ENCODE measurements at regions not wholly inside any gene's neighbourhood (a gene's known extent, or its start where the extent isn't known, plus 50 kb on each side); places are given as distances from the start of the nearest gene placed in this dataset.
"Not testable (repeated sequence)": the region's sequence is repeated elsewhere in the genome, so short reads cannot be mapped to it uniquely, and the experiment has no call there.

DNA sequence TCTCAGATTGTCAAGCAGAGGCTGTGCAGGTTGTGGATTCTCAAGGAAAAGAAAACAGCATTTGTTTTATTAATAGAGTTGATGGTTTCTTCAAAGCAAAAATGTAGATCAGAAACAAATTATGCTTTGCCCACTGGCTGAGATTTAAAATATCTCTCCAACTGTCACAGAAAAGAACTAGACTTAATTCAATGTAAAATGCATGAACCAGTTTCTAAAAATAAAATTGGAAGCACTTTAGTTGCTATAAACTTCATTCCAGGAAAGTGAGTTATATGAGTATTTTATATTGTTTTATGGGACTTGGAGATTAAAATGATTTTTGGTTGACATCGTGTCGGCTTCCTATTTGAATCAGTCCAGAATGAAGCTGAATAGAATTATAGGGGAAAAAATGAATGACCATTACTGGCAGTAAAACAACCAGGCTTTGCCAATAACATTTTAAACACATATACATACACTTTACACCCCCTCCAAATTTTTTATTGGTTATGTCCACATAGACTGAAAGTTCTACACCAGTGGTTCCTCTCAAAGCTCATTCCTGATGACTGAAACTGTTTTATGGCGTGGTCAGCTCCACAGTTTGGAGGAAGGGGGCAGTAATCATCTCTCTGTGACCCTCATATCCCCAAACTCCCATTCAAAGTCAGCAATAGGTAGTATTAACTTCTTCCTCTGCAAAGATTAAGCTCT lies 55.5 kb upstream of the DAAM1 start:
- DNase-seq (ENCODE audit: low read depth), result no peak
- TF ChIP-seq, protein P1, sequence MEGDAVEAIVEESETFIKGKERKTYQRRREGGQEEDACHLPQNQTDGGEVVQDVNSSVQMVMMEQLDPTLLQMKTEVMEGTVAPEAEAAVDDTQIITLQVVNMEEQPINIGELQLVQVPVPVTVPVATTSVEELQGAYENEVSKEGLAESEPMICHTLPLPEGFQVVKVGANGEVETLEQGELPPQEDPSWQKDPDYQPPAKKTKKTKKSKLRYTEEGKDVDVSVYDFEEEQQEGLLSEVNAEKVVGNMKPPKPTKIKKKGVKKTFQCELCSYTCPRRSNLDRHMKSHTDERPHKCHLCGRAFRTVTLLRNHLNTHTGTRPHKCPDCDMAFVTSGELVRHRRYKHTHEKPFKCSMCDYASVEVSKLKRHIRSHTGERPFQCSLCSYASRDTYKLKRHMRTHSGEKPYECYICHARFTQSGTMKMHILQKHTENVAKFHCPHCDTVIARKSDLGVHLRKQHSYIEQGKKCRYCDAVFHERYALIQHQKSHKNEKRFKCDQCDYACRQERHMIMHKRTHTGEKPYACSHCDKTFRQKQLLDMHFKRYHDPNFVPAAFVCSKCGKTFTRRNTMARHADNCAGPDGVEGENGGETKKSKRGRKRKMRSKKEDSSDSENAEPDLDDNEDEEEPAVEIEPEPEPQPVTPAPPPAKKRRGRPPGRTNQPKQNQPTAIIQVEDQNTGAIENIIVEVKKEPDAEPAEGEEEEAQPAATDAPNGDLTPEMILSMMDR (IDR thresholded peaks at IDR 0.05; ENCODE audit: low read depth, low read length, missing control alignments), result no peak
- H3K4me3 ChIP-seq (ENCODE audit: low read depth, low read length), result no peak overlapping the region

DNA sequence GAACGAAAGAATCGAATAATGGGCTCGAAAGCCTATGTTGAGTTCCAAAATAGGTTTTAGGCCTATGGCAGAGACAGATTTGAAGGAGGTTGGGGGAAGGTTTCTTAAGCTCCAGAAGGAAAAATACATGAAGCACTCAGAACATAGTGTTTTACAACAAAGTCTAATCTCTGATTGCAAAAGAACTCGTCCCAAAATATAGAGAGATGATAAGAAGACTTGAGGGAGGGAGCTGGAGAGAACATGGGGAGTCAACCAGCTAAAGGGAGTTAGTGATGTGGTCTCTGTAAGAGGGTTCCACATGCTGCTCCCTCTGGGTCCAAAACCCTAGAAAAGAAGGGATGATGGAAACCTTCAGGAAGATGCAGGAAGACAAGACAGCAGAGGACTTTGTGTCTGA lies 54.8 kb upstream of the DAAM1 start:
- DNase-seq (ENCODE audit: low read depth), result no peak
- H3K4me3 ChIP-seq (ENCODE audit: low read depth, low read length), result no peak overlapping the region
- TF ChIP-seq, protein P1 (IDR thresholded peaks at IDR 0.05; ENCODE audit: low read depth, low read length, missing control alignments), result no peak

DNA sequence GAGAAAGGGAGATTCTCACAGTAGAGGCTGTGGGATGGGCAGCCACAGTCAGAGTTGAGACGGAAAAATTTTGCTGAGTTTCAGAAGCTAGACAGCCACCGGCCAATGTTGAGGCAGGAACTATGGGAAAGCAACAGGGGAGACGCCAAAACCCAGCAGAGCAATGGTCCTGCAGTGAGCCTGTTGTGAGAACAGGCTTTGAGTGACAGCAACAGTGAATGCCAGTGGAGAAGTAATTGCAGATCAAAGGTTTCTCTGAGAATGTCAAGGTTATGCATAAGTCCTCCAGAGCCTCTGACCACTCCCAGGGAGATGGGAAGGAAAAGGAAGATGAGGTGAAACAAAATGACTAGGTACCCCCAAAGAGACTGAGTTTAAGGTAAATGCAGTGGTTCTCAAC lies 54.2 kb upstream of the DAAM1 start:
- H3K4me3 ChIP-seq (ENCODE audit: low read depth, low read length), result no peak overlapping the region
- DNase-seq (ENCODE audit: low read depth), result no peak
- TF ChIP-seq, protein P1 (IDR thresholded peaks at IDR 0.05; ENCODE audit: low read depth, low read length, missing control alignments), result no peak

DNA sequence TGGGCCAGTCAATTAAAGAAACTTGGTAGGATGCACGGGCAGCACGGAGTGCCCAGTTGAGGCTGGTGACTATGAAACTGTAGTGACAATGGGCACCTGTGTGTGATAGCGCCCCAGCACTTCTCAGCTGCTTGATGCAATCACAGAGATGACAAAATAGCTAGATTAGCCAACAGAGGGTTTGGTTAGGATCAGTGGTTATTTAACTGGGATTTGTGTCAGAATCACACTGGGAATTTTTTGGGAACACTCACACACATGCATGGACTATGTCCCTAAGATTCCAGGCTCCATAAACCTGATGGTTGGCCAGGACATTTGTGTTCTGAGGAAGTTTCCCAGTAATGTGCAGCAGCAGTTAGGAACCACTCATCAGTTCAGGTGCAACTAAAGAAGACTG lies 51.2 kb upstream of the DAAM1 start:
- TF ChIP-seq, protein P1 (IDR thresholded peaks at IDR 0.05; ENCODE audit: low read depth, low read length, missing control alignments), result no peak
- no peak for DNase-seq (ENCODE audit: low read depth)
- no peak overlapping the region for H3K4me3 ChIP-seq (ENCODE audit: low read depth, low read length)

DNA sequence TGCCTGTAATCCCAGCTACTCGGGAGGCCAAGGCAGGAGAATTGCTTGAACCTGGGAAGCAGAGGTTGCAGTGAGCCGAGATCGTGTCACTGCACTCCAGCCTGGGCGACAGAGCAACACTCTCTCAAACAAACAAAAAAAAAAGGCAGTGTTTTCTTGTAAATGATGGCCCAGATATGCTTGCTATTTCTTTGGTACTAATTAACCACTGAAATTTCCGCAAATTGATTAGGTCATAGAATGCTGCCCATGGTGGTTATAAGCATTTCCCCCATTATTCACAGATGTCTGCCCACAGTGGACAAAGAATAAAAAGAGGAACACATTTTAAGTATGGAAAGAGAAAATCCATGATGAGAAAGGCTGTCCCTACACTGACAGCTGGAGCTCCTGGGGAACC lies 49.9 kb upstream of the DAAM1 start:
- not testable (repeated sequence) for H3K4me3 ChIP-seq (ENCODE audit: low read depth, low read length); DNase-seq (ENCODE audit: low read depth)
